ENCODE measurements at regions not wholly inside any gene's neighbourhood (a gene's known extent, or its start where the extent isn't known, plus 50 kb on each side); places are given as distances from the start of the nearest gene placed in this dataset.

- H3K36me3 ChIP-seq (ENCODE audit: insufficient read depth, low read length) = no peaks in the 10 kb centered on the region
- POLR2A ChIA-PET = no interaction called here
- CTCF ChIA-PET (ENCODE audit: unreplicated experiment) = no interaction called here
- H3K4me2 ChIP-seq (ENCODE audit: low read length) = no peak overlapping the region
- H2AFZ ChIP-seq (ENCODE audit: low read length) = no peak overlapping the region
- BruUV-seq (replicated peaks) = no TSS peak
- no peaks in the 10 kb centered on the region for H3K79me2 ChIP-seq (ENCODE audit: insufficient read depth, low read depth, low read length)
- TF ChIP-seq CTCF (conservative IDR thresholded peaks at IDR 0.05; ENCODE audit: low read length) (no peak), EZH2phosphoT487 (IDR thresholded peaks at IDR 0.05; ENCODE audit: borderline replicate concordance, low read depth, low read length) (no peak)
- H3K9me2 ChIP-seq (ENCODE audit: insufficient read depth, low read length) = no peaks in the 10 kb centered on the region
- no peaks in the 10 kb centered on the region for H4K20me1 ChIP-seq (ENCODE audit: insufficient read depth, low read length)
- H3K4me3 ChIP-seq (ENCODE audit: low read depth, low read length, poor library complexity, severe bottlenecking) = no peak overlapping the region
- no peaks in the 10 kb centered on the region for H3K9me3 ChIP-seq (ENCODE audit: low read length)
- H3K27ac ChIP-seq (ENCODE audit: low read depth, low read length, poor library complexity, severe bottlenecking) = no peak overlapping the region
- intact Hi-C loops (cut with micrococcal nuclease; ENCODE audit: unreplicated experiment) = no loop called here
- DNase-seq (ENCODE audit: low spot score) = no peak
- H3K4me1 ChIP-seq (ENCODE audit: insufficient read depth, low read length, poor library complexity, severe bottlenecking) = no peaks in the 10 kb centered on the region
Measured at GRCh38 chr20:58597249-58597891, 53.7 kb upstream of the STX16 start.

- no peak for DNase-seq (ENCODE audit: low spot score)
- Histone ChIP-seq H3K9me2 (ENCODE audit: insufficient read depth, low read length) (no peaks in the 10 kb centered on the region), H3K79me2 (ENCODE audit: insufficient read depth, low read depth, low read length) (no peaks in the 10 kb centered on the region), H3K4me1 (ENCODE audit: insufficient read depth, low read length, poor library complexity, severe bottlenecking) (no peaks in the 10 kb centered on the region), H3K9me3 (ENCODE audit: low read length) (no peaks in the 10 kb centered on the region), H3K4me2 (ENCODE audit: low read length) (no peak overlapping the region), H3K27ac (ENCODE audit: low read depth, low read length, poor library complexity, severe bottlenecking) (no peak overlapping the region), H3K4me3 (ENCODE audit: low read depth, low read length, poor library complexity, severe bottlenecking) (no peak overlapping the region), H2AFZ (ENCODE audit: low read length) (no peak overlapping the region), H3K36me3 (ENCODE audit: insufficient read depth, low read length) (no peaks in the 10 kb centered on the region), H4K20me1 (ENCODE audit: insufficient read depth, low read length) (no peaks in the 10 kb centered on the region)
- POLR2A ChIA-PET = no interaction called here
- intact Hi-C loops (cut with micrococcal nuclease; ENCODE audit: unreplicated experiment) = no loop called here
- no TSS peak for BruUV-seq (replicated peaks)
- TF ChIP-seq CTCF (conservative IDR thresholded peaks at IDR 0.05; ENCODE audit: low read length) (no peak), EZH2phosphoT487 (IDR thresholded peaks at IDR 0.05; ENCODE audit: borderline replicate concordance, low read depth, low read length) (no peak)
- CTCF ChIA-PET (ENCODE audit: unreplicated experiment) = no interaction called here
Measured at GRCh38 chr20:58596750-58597248, 54.3 kb upstream of the STX16 start.

GRCh38 chr20:58596244-58596643 lies 54.8 kb upstream of the STX16 start:
- Histone ChIP-seq H3K27ac (ENCODE audit: low read depth, low read length, poor library complexity, severe bottlenecking) (no peak overlapping the region), H2AFZ (ENCODE audit: low read length) (no peak overlapping the region), H3K4me2 (ENCODE audit: low read length) (no peak overlapping the region), H3K4me3 (ENCODE audit: low read depth, low read length, poor library complexity, severe bottlenecking) (no peak overlapping the region), H3K9me2 (ENCODE audit: insufficient read depth, low read length) (no peaks in the 10 kb centered on the region), H3K9me3 (ENCODE audit: low read length) (no peaks in the 10 kb centered on the region), H3K36me3 (ENCODE audit: insufficient read depth, low read length) (no peaks in the 10 kb centered on the region), H3K79me2 (ENCODE audit: insufficient read depth, low read depth, low read length) (no peaks in the 10 kb centered on the region), H4K20me1 (ENCODE audit: insufficient read depth, low read length) (no peaks in the 10 kb centered on the region), H3K4me1 (ENCODE audit: insufficient read depth, low read length, poor library complexity, severe bottlenecking) (no peaks in the 10 kb centered on the region)
- CTCF ChIA-PET (ENCODE audit: unreplicated experiment) = no interaction called here
- DNase-seq (ENCODE audit: low spot score) = no peak
- intact Hi-C loops (cut with micrococcal nuclease; ENCODE audit: unreplicated experiment) = no loop called here
- TF ChIP-seq EZH2phosphoT487 (IDR thresholded peaks at IDR 0.05; ENCODE audit: borderline replicate concordance, low read depth, low read length) = no peak
- TF ChIP-seq CTCF (conservative IDR thresholded peaks at IDR 0.05; ENCODE audit: low read length) = no peak
- no TSS peak for BruUV-seq (replicated peaks)
- POLR2A ChIA-PET = no interaction called here
